ENCODE measurements at regions not wholly inside any gene's neighbourhood (a gene's known extent, or its start where the extent isn't known, plus 50 kb on each side); places are given as distances from the start of the nearest gene placed in this dataset.

GRCh38 chr2:192696857-192697256 is 502.1 kb upstream of the TMEFF2 start (continued):
- TF ChIP-seq, protein P1, sequence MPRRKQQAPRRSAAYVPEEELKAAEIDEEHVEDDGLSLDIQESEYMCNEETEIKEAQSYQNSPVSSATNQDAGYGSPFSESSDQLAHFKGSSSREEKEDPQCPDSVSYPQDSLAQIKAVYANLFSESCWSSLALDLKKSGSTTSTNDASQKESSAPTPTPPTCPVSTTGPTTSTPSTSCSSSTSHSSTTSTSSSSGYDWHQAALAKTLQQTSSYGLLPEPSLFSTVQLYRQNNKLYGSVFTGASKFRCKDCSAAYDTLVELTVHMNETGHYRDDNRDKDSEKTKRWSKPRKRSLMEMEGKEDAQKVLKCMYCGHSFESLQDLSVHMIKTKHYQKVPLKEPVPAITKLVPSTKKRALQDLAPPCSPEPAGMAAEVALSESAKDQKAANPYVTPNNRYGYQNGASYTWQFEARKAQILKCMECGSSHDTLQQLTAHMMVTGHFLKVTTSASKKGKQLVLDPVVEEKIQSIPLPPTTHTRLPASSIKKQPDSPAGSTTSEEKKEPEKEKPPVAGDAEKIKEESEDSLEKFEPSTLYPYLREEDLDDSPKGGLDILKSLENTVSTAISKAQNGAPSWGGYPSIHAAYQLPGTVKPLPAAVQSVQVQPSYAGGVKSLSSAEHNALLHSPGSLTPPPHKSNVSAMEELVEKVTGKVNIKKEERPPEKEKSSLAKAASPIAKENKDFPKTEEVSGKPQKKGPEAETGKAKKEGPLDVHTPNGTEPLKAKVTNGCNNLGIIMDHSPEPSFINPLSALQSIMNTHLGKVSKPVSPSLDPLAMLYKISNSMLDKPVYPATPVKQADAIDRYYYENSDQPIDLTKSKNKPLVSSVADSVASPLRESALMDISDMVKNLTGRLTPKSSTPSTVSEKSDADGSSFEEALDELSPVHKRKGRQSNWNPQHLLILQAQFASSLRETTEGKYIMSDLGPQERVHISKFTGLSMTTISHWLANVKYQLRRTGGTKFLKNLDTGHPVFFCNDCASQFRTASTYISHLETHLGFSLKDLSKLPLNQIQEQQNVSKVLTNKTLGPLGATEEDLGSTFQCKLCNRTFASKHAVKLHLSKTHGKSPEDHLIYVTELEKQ (tag by site-specific recombination; IDR thresholded peaks at IDR 0.05; ENCODE audit: borderline replicate concordance), result no peak

DNA sequence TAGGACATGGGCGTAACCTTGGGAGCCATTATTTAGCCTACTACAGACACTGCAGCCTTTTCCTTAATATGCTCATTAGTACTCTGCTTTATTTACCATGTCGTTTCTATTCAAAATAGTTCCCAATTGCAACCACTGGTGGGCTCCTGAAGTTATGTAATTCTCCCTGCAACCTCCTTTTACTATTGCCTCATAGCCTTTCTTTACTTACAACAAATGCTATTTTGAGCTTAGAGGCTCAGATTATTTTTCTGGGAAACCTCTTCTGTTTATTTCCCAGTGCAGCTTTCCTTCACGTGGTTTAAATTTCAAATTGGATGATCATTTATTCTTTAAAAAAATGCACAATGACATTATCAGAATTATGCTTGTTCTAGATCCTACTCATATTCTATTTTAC is 492.3 kb upstream of the TMEFF2 start:
- TF ChIP-seq SP3 (tag by site-specific recombination; IDR thresholded peaks at IDR 0.05) (no peak), REPIN1 (tag by site-specific recombination; IDR thresholded peaks at IDR 0.05; ENCODE audit: low read depth) (no peak), INSM2 (tag by site-specific recombination; IDR thresholded peaks at IDR 0.05) (no peak), ZNF18 (tag by site-specific recombination; IDR thresholded peaks at IDR 0.05) (no peak), ZNF211 (tag by site-specific recombination; IDR thresholded peaks at IDR 0.05; ENCODE audit: low read depth) (no peak), SETDB1 (IDR thresholded peaks at IDR 0.05; ENCODE audit: insufficient read length, low read length) (no peak), ZSCAN16 (tag by site-specific recombination; IDR thresholded peaks at IDR 0.05) (no peak), ZNF112 (tag by site-specific recombination; IDR thresholded peaks at IDR 0.05) (no peak), MEIS1 (CRISPR knock-in tag; IDR thresholded peaks at IDR 0.05; ENCODE audit: borderline replicate concordance) (no peak), ZNF707 (tag by site-specific recombination; IDR thresholded peaks at IDR 0.05) (no peak), ZNF19 (tag by site-specific recombination; IDR thresholded peaks at IDR 0.05; ENCODE audit: low read depth) (no peak), ZNF350 (tag by site-specific recombination; IDR thresholded peaks at IDR 0.05) (no peak), ZFHX2 (tag by site-specific recombination; conservative IDR thresholded peaks at IDR 0.05) (no peak), ZBTB6 (tag by site-specific recombination; IDR thresholded peaks at IDR 0.05) (no peak), ZNF791 (tag by site-specific recombination; IDR thresholded peaks at IDR 0.05) (no peak), MZF1 (tag by site-specific recombination; IDR thresholded peaks at IDR 0.05; ENCODE audit: borderline replicate concordance) (no peak), KLF8 (tag by site-specific recombination; IDR thresholded peaks at IDR 0.05) (no peak)
- TF ChIP-seq, protein P1 (tag by site-specific recombination; IDR thresholded peaks at IDR 0.05; ENCODE audit: borderline replicate concordance), result no peak
- TF ChIP-seq, protein P2, sequence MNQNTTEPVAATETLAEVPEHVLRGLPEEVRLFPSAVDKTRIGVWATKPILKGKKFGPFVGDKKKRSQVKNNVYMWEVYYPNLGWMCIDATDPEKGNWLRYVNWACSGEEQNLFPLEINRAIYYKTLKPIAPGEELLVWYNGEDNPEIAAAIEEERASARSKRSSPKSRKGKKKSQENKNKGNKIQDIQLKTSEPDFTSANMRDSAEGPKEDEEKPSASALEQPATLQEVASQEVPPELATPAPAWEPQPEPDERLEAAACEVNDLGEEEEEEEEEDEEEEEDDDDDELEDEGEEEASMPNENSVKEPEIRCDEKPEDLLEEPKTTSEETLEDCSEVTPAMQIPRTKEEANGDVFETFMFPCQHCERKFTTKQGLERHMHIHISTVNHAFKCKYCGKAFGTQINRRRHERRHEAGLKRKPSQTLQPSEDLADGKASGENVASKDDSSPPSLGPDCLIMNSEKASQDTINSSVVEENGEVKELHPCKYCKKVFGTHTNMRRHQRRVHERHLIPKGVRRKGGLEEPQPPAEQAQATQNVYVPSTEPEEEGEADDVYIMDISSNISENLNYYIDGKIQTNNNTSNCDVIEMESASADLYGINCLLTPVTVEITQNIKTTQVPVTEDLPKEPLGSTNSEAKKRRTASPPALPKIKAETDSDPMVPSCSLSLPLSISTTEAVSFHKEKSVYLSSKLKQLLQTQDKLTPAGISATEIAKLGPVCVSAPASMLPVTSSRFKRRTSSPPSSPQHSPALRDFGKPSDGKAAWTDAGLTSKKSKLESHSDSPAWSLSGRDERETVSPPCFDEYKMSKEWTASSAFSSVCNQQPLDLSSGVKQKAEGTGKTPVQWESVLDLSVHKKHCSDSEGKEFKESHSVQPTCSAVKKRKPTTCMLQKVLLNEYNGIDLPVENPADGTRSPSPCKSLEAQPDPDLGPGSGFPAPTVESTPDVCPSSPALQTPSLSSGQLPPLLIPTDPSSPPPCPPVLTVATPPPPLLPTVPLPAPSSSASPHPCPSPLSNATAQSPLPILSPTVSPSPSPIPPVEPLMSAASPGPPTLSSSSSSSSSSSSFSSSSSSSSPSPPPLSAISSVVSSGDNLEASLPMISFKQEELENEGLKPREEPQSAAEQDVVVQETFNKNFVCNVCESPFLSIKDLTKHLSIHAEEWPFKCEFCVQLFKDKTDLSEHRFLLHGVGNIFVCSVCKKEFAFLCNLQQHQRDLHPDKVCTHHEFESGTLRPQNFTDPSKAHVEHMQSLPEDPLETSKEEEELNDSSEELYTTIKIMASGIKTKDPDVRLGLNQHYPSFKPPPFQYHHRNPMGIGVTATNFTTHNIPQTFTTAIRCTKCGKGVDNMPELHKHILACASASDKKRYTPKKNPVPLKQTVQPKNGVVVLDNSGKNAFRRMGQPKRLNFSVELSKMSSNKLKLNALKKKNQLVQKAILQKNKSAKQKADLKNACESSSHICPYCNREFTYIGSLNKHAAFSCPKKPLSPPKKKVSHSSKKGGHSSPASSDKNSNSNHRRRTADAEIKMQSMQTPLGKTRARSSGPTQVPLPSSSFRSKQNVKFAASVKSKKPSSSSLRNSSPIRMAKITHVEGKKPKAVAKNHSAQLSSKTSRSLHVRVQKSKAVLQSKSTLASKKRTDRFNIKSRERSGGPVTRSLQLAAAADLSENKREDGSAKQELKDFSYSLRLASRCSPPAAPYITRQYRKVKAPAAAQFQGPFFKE (tag by site-specific recombination; IDR thresholded peaks at IDR 0.05; ENCODE audit: borderline replicate concordance), result no peak
- POLR2A ChIA-PET, result no interaction called here
- H3K9me3 ChIP-seq (ENCODE audit: control insufficient read depth, insufficient read depth, low read depth, low read length), result no peaks in the 10 kb centered on the region
- H3K27ac ChIP-seq (ENCODE audit: extremely low read depth, low read depth, low read length), result no peak overlapping the region
- CTCF ChIA-PET, result interaction anchor here (1.1 kb wide), 1 partner anchor 400 kb away, joined by 4 read pairs; no protein-coding TSS in a partner anchor
- H3K4me3 ChIP-seq (ENCODE audit: low read depth, low read length), result no peak overlapping the region
- H3K36me3 ChIP-seq (ENCODE audit: control insufficient read depth in 2 of 2, insufficient read depth in 1 of 2, low read length in 2 of 2), result no peaks in the 10 kb centered on the region
- no peaks in the 10 kb centered on the region for H3K4me1 ChIP-seq (ENCODE audit: control insufficient read depth, insufficient read depth, low read length)
